PC-3 (cell line): ENCODE measurements at regions not wholly inside any gene's neighbourhood (a gene's known extent, or its start where the extent isn't known, plus 50 kb on each side); places are given as distances from the start of the nearest gene placed in this dataset.

Experiments
- ATAC-seq: fragments of 200-7000 bp; cut with Tn5 transposase; 2 replicates; pipeline ENCODE4 v1.9.1; 2020; ENCODE audit warnings: mild to moderate bottlenecking, moderate library complexity
- BruUV-seq: library from RNA; stranded (reverse); fragments of 400-500 nt; replicated peaks from 2 replicates; lab custom pipeline; 2021; lab: Mats Ljungman, UMichigan
- CTCF ChIA-PET: fragments of 300-600 bp; sonication (Branson Sonifier 250); formaldehyde crosslinking; loops from one replicate; lab custom pipeline; 2022; ENCODE audit warnings: antibody characterized with exemption; lab: Charles Lee
- POLR2A ChIA-PET: fragments of 300-600 bp; sonication (Branson Sonifier 250); formaldehyde crosslinking; loops from one replicate; lab custom pipeline; 2022; ENCODE audit warnings: antibody characterized with exemption; ENCODE audit not compliant: unreplicated experiment; lab: Charles Lee
- DNase-seq: peaks from one replicate; pipeline ENCODE4 v3.0.0-alpha.2; 2015
- H2AFZ ChIP-seq: fragments of 300-600 bp; sonication (generic); 2 replicates; pipeline ENCODE4 v1.6.0; 2016; ENCODE audit warnings: antibody characterized with exemption, low read length
- H3F3A ChIP-seq: fragments of 300-600 bp; sonication (generic); one replicate; pipeline ENCODE4 v1.6.0; 2017; ENCODE audit warnings: antibody characterized with exemption, low read length, control low read depth, mild to moderate bottlenecking; ENCODE audit not compliant: unreplicated experiment
- H3K27ac ChIP-seq: fragments of 300-600 bp; sonication (generic); 2 replicates; pipeline ENCODE4 v1.5.1; 2016; ENCODE audit warnings: mild to moderate bottlenecking, low read length
- H3K27me3 ChIP-seq: fragments of 300-600 bp; sonication (generic); 2 replicates; pipeline ENCODE4 v1.6.1; 2016; ENCODE audit warnings: low read length, mixed read lengths
- H3K36me3 ChIP-seq: fragments of 300-600 bp; sonication (generic); 2 replicates; pipeline ENCODE4 v1.6.1; 2016; ENCODE audit warnings: low read depth, mixed run types, low read length, mixed read lengths
- H3K4me1 ChIP-seq: fragments of 300-600 bp; sonication (generic); 2 replicates; pipeline ENCODE4 v1.5.1; 2016; ENCODE audit warnings: low read length; ENCODE audit not compliant: insufficient read depth
- H3K4me2 ChIP-seq: fragments of 300-600 bp; sonication (generic); 2 replicates; pipeline ENCODE4 v1.6.0; 2016; ENCODE audit warnings: low read length
- H3K4me3 ChIP-seq: fragments of 300-600 bp; sonication (generic); 2 replicates; pipeline ENCODE4 v1.5.1; 2016; ENCODE audit warnings: mild to moderate bottlenecking, low read length, mixed read lengths
- H3K79me2 ChIP-seq: fragments of 300-600 bp; sonication (generic); 2 replicates; pipeline ENCODE4 v1.6.1; 2017; ENCODE audit warnings: low read length, mixed read lengths
- H3K9ac ChIP-seq: fragments of 300-600 bp; sonication (generic); 2 replicates; pipeline ENCODE4 v1.6.0; 2016; ENCODE audit warnings: mild to moderate bottlenecking, low read length
- H3K9me2 ChIP-seq: fragments of 300-600 bp; sonication (generic); replicated peaks from 2 replicates; pipeline ENCODE4 v1.6.1; 2016; ENCODE audit warnings: mixed run types, low read length, mixed read lengths
- H3K9me3 ChIP-seq: fragments of 300-600 bp; sonication (generic); 2 replicates; pipeline ENCODE4 v1.6.1; 2016; ENCODE audit warnings: low read length, mixed read lengths
- H4K20me1 ChIP-seq: fragments of 300-600 bp; sonication (generic); 2 replicates; pipeline ENCODE4 v1.6.1; 2016; ENCODE audit warnings: low read length, mixed read lengths
- CTCF ChIP-seq: fragments of 300-600 bp; sonication (generic); conservative IDR thresholded peaks from 2 replicates; pipeline ENCODE4 v1.5.1; 2017; ENCODE audit warnings: antibody characterized with exemption, low read depth, mild to moderate bottlenecking, low read length
- EZH2 ChIP-seq: fragments of 300-600 bp; sonication (generic); IDR thresholded peaks from one replicate; pipeline ENCODE4 v1.6.1; 2017; ENCODE audit warnings: antibody characterized with exemption, mild to moderate bottlenecking, low read length; ENCODE audit not compliant: unreplicated experiment
- EZH2phosphoT487 ChIP-seq: fragments of 300-600 bp; sonication (generic); IDR thresholded peaks from 2 replicates; pipeline ENCODE4 v1.6.1; 2018; ENCODE audit warnings: mild to moderate bottlenecking, antibody characterized with exemption, low read length, borderline replicate concordance
- intact Hi-C: fragments of 100-400 bp; cut with micrococcal nuclease; formaldehyde crosslinking; loops from 2 replicates; pipeline ENCODE4 v1.9.0; 2023

GRCh38 chr9:135227641-135228251, 140.3 kb downstream of the OLFM1 start:
- no peak overlapping the region for H3K4me2 ChIP-seq
- DNase-seq (no peak), ATAC-seq (no peak)
- H3K36me3 ChIP-seq, result no peaks in the 10 kb centered on the region
- TF ChIP-seq CTCF (no peak), EZH2phosphoT487 (no peak)
- intact Hi-C loops, result no loop called here
- ChIA-PET POLR2A (no interaction called here), CTCF (no interaction called here)
- H3K9me3 ChIP-seq, result no peaks in the 10 kb centered on the region
- no peaks in the 10 kb centered on the region for H3K4me1 ChIP-seq
- no TSS peak for BruUV-seq
- H3K4me3 ChIP-seq, result no peak overlapping the region
- H3F3A ChIP-seq, result no peaks in the 10 kb centered on the region
- H3K79me2 ChIP-seq, result no peaks in the 10 kb centered on the region
- H2AFZ ChIP-seq, result no peak overlapping the region
- no peak overlapping the region for H3K9ac ChIP-seq
- H3K9me2 ChIP-seq, result no peaks in the 10 kb centered on the region
- H3K27ac ChIP-seq, result no peak overlapping the region
- no peaks in the 10 kb centered on the region for H4K20me1 ChIP-seq
- H3K27me3 ChIP-seq, result no peaks in the 10 kb centered on the region; the same call in 1 of the 2 replicates

- Histone ChIP-seq H3K36me3 (no peaks in the 10 kb centered on the region), H3K9me2 (no peaks in the 10 kb centered on the region), H3K4me3 (no peak overlapping the region), H3K4me2 (no peak overlapping the region), H3K4me1 (no peaks in the 10 kb centered on the region), H3K27ac (no peak overlapping the region), H3K79me2 (no peaks in the 10 kb centered on the region), H3K27me3 (no peaks in the 10 kb centered on the region; the same call in 1 of the 2 replicates), H4K20me1 (no peaks in the 10 kb centered on the region), H3K9ac (no peak overlapping the region), H3K9me3 (no peaks in the 10 kb centered on the region), H3F3A (no peaks in the 10 kb centered on the region), H2AFZ (no peak overlapping the region)
- no TSS peak for BruUV-seq
- intact Hi-C loops, result no loop called here
- ATAC-seq (no peak), DNase-seq (no peak)
- ChIA-PET CTCF (no interaction called here), POLR2A (no interaction called here)
- TF ChIP-seq EZH2 (no peak), EZH2phosphoT487 (no peak), CTCF (no peak)
Measured at GRCh38 chr9:135228345-135228982, 141.0 kb downstream of the OLFM1 start.

DNA sequence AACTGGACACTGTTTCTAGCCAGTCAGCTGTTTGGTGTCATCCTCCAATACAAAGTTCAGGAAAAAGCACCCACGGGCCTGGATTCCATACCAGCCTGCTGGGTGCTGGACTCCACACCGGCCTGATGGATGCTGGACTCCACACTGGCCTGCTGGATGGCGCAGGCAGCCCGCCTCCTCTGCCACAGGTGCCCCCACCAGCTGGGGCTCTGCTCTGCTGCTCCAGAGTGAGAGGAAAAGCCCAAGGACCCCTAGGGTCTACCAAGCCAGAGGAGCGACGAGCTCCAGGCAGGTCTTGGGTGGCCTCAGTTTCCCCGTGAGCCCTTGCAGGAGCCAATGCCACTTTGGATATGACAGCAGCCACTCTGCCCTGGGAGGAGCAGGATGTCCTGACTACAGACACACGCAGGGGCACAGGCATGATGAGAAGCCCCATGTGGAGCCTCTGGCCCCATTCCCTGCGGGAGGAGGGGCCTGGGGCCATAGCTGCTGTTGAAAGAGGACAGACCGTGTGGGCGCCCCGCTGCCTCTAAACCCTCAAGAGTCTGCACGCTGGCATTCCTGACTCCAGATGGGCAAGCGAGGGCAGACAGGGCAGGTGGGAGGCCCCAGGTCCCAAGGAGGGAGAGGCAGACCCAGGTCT, 141.6 kb downstream of the OLFM1 start:
- ATAC-seq, result no peak
- no peaks in the 10 kb centered on the region; the same call in 1 of the 2 replicates for H3K27me3 ChIP-seq
- H4K20me1 ChIP-seq, result no peaks in the 10 kb centered on the region
- no peak overlapping the region for H3K4me2 ChIP-seq
- H3K9me3 ChIP-seq, result no peaks in the 10 kb centered on the region
- H3K4me1 ChIP-seq, result no peaks in the 10 kb centered on the region
- intact Hi-C loops, result no loop called here
- no peaks in the 10 kb centered on the region for H3K79me2 ChIP-seq
- no peak overlapping the region for H3K27ac ChIP-seq
- ChIA-PET POLR2A (no interaction called here), CTCF (no interaction called here)
- H3F3A ChIP-seq, result no peaks in the 10 kb centered on the region
- no TSS peak for BruUV-seq
- no peak for TF ChIP-seq CTCF
- no peaks in the 10 kb centered on the region for H3K9me2 ChIP-seq
- no peak overlapping the region for H3K4me3 ChIP-seq
- H2AFZ ChIP-seq, result no peak overlapping the region
- no peak for DNase-seq
- H3K36me3 ChIP-seq, result no peaks in the 10 kb centered on the region
- no peak overlapping the region for H3K9ac ChIP-seq
